C4-2B (cell line): ENCODE measurements at regions not wholly inside any gene's neighbourhood (a gene's known extent, or its start where the extent isn't known, plus 50 kb on each side); places are given as distances from the start of the nearest gene placed in this dataset.
"Not testable (repeated sequence)": the region's sequence is repeated elsewhere in the genome, so short reads cannot be mapped to it uniquely, and the experiment has no call there.

Source experiments
- H3K27ac ChIP-seq: fragments of 450-650 bp; 2 replicates; pipeline ENCODE4 v1.5.1; 2017
- ZFX ChIP-seq: fragments of 450-650 bp; IDR thresholded peaks from 2 replicates; pipeline ENCODE4 v1.6.1; 2017
- TF ChIP-seq, protein P1 (sequence below): fragments of 450-650 bp; conservative IDR thresholded peaks from 2 replicates; pipeline ENCODE4 v1.5.1; 2017; ENCODE audit warnings: mild to moderate bottlenecking

DNA sequence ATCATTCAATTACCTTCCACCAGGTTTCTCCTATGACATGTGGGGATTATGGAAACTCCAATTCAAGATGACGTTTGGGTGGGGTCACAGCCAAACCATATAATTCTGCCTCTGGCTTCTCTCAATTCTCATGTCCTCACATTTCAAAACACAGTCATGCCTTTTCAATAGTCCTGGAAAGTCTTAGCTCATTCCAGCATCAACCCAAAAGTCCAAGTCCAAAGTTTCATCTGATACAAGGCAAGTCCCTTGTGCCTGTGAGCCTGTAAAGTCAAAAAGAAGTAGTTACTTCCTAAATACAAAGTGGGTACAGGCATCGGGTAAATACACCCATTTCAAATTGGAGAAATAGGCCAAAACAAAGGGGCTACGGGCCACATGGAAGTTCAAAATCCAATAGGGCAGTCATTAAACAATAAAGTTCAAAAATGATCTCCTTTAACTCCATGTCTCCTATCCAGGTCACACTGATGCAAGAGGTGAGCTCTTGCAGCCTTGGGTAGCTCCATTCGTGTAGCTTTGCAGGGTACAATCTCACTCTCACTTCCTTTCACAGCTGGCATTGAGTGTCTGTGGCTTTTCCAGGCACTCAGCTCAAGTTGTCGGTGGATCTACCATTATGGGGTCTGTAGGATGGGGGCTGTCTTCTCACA lies 112.9 kb downstream of the FCRL5 start:
- TF ChIP-seq ZFX: no peak
- TF ChIP-seq, protein P1, sequence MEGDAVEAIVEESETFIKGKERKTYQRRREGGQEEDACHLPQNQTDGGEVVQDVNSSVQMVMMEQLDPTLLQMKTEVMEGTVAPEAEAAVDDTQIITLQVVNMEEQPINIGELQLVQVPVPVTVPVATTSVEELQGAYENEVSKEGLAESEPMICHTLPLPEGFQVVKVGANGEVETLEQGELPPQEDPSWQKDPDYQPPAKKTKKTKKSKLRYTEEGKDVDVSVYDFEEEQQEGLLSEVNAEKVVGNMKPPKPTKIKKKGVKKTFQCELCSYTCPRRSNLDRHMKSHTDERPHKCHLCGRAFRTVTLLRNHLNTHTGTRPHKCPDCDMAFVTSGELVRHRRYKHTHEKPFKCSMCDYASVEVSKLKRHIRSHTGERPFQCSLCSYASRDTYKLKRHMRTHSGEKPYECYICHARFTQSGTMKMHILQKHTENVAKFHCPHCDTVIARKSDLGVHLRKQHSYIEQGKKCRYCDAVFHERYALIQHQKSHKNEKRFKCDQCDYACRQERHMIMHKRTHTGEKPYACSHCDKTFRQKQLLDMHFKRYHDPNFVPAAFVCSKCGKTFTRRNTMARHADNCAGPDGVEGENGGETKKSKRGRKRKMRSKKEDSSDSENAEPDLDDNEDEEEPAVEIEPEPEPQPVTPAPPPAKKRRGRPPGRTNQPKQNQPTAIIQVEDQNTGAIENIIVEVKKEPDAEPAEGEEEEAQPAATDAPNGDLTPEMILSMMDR: no peak

DNA sequence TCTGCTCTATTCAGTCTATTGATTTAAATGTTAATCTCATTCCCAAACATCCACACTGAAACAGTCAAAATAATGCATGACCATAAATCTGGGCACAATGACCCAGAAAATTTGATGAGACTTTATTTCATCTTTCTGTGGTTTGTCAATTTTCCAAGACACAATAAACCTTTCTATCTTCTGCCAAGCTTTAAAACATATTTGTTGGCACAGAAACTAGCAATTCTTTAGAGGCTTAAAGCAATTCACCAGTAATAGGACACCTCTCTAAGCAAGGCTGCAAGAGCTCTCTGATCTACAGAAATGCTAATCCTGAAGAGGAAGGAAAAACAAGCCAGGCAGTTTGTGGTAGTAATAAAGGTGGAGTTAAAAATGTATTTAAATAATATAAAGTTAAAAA lies 113.7 kb downstream of the FCRL5 start:
- TF ChIP-seq, protein P1: no peak
- no peak for TF ChIP-seq ZFX
- no peak overlapping the region for H3K27ac ChIP-seq

More for the DNA sequence above, 112.9 kb downstream of the FCRL5 start:
- no peak overlapping the region for H3K27ac ChIP-seq

DNA sequence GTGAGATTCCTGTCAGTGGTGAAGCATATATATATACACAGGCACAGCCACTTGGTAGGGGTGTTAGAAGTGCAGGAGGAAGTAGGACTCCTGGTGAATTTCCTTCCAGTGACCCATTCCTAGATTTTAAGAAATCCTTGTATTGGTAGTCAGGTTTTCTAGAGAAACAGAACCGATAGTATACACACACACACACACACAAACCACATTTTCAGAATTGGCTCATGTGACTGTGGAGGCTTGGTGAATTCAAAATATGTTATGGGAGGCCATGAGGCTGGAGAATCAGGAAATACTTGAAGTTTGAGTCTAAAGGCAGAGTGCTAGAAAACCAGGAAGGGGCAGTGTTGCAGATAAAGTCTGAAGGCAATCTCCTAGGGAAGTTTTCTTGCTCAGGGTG lies 114.2 kb downstream of the FCRL5 start:
- TF ChIP-seq, protein P1: no peak
- no peak for TF ChIP-seq ZFX
- H3K27ac ChIP-seq: no peak overlapping the region

DNA sequence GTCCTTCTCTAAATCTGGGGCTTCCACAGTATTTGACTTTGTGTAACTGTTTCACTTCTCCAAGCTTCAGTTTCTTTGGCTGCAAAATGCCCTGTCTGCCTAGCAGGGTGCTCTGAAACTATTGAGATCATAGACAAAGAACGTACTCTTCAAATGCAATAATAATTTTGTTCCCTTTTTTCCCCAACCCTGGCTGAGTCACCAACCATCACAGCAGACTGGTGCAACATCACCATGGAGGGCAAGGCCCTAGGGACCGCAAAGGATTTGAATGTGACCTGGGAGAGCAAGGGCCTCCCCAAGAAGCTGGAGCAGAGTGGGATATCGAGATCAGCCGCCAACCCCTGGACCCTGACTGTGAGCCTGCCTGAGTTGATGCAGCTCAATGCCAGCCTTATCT lies 115.0 kb downstream of the FCRL5 start:
- TF ChIP-seq, protein P1: no peak
- TF ChIP-seq ZFX: no peak

DNA sequence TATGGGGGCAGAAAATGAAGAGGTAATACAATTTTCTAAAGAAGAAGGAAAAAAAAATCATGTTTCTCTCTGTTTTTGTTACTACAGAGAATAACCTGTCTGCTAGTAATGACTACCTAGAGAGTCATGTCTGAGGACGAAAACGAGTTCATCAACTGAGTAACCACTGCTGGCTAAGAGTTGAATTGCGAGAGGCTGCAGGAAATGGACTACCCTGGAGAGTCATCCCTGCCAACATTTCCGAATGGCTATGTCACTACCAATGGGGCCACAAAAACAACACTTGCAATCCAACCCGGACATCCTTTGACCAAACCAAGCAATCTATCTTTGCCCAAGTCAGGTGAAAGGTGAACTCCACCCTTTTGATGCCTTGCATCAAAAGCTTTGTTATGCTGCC lies 120.6 kb downstream of the FCRL5 start:
- H3K27ac ChIP-seq: no peak overlapping the region
- TF ChIP-seq, protein P1: no peak
- TF ChIP-seq ZFX: no peak

More for the DNA sequence above, 115.0 kb downstream of the FCRL5 start:
- H3K27ac ChIP-seq: no peak overlapping the region

DNA sequence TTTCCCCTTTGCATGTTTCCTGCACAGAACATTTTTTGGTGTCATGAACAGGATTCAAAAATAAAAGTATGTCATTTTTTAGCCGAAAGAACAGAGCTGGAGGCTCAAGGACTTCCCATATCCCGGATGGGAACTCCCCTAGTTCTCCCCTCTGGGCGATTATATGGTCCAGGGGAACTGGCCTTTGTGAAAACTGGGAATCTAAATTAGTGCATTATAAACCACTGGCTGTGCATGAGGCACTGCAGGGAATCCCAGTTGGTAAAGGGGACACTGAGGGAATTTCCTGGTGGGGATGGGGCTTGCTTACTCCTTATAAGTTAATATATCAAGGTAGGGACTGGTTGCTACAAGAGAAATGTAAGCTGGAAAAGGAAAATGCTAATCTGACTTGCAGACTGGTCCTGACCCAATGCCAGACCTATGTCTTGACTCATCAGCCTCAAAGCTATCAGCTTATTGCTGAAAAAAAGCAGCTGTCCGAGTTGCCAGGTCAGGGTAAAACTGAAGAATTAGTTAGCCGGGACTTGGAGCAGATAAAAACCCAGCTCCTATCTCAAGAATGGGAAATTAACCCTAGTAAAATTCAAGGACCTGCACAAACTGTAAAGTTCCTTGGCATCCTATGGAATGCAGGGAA lies 122.6 kb downstream of the FCRL5 start:
- no peak overlapping the region for H3K27ac ChIP-seq
- no peak for TF ChIP-seq ZFX
- TF ChIP-seq, protein P1: no peak

DNA sequence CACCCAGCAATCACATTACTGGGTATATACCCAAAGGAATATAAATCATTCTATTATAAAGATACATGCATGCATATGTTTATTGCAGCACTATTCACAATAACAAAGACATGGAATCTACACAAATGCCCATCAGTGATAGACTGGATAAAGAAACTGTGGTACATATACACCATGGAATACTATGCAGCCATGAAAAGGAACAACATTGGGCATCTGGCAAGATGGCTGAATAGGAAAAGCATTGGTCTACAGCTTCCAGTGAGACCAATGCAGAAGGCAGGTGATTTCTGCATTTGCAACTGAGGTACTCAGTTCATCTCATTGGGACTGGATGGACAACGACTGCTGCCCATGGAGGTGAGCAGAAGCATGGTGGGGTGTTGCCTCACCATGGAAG lies 128.6 kb downstream of the FCRL5 start:
- not testable (repeated sequence) for H3K27ac ChIP-seq
